SU-DHL-6 (cell line): ENCODE measurements at regions not wholly inside any gene's neighbourhood (a gene's known extent, or its start where the extent isn't known, plus 50 kb on each side); places are given as distances from the start of the nearest gene placed in this dataset.

Experiments
- H2AFZ ChIP-seq: fragments of 200-600 bp; sonication (generic); 2 replicates; pipeline ENCODE4 v1.6.1; 2014; ENCODE audit warnings: low read depth, mild to moderate bottlenecking, moderate library complexity, mixed read lengths, antibody characterized with exemption, low read length; ENCODE audit not compliant: severe bottlenecking
- H3F3A ChIP-seq: fragments of 200-600 bp; shearing (Covaris generic); 2 replicates; pipeline ENCODE4 v1.6.0; 2016; ENCODE audit warnings: antibody characterized with exemption, mild to moderate bottlenecking; ENCODE audit not compliant: insufficient read depth
- H3K27ac ChIP-seq: fragments of 200-600 bp; sonication (generic); 2 replicates; pipeline ENCODE4 v1.5.1; 2016; ENCODE audit warnings: low read depth, mild to moderate bottlenecking, low read length, moderate library complexity, mixed read lengths
- H3K27me3 ChIP-seq: fragments of 200-600 bp; sonication (generic), shearing (Covaris generic); 2 replicates; pipeline ENCODE4 v1.6.0; 2014; ENCODE audit warnings: mild to moderate bottlenecking, low read length
- H3K36me3 ChIP-seq: fragments of 200-600 bp; sonication (generic); 2 replicates; pipeline ENCODE4 v1.6.1; 2014; ENCODE audit warnings: mild to moderate bottlenecking, low read length, mixed read lengths
- H3K4me2 ChIP-seq: fragments of 300-600, 200-600 bp; shearing (Covaris generic), sonication (generic); 2 replicates; pipeline ENCODE4 v1.6.0; 2014; ENCODE audit warnings: low read length, low read depth, mild to moderate bottlenecking; ENCODE audit not compliant: poor library complexity, severe bottlenecking
- H3K4me3 ChIP-seq: fragments of 200-600 bp; sonication (generic); 2 replicates; pipeline ENCODE4 v1.5.1; 2014; ENCODE audit warnings: antibody characterized with exemption, low read length, mild to moderate bottlenecking, mixed read lengths; ENCODE audit not compliant: insufficient read depth, poor library complexity, severe bottlenecking
- H3K79me2 ChIP-seq: fragments of 200-600 bp; sonication (generic); 2 replicates; pipeline ENCODE4 v1.6.1; 2014; ENCODE audit warnings: mild to moderate bottlenecking, low read length, moderate library complexity; ENCODE audit not compliant: insufficient read depth
- H3K9ac ChIP-seq: fragments of 200-600 bp; sonication (generic); 2 replicates; pipeline ENCODE4 v1.7.0; 2014; ENCODE audit warnings: mild to moderate bottlenecking, low read length
- H3K9me2 ChIP-seq: fragments of 200-600 bp; sonication (generic); replicated peaks from 2 replicates; pipeline ENCODE4 v1.6.1; 2014; ENCODE audit warnings: low read length; ENCODE audit not compliant: insufficient read depth
- H3K9me3 ChIP-seq: fragments of 200-600 bp; sonication (generic); 2 replicates; pipeline ENCODE4 v1.6.1; 2014; ENCODE audit warnings: low read length, mixed read lengths; ENCODE audit not compliant: insufficient read depth
- H4K20me1 ChIP-seq: fragments of 200-600 bp; sonication (generic); 2 replicates; pipeline ENCODE4 v1.6.1; 2014; ENCODE audit warnings: low read depth, mild to moderate bottlenecking, antibody characterized with exemption, low read length, moderate library complexity, mixed read lengths
- CTCF ChIP-seq: fragments of 200-600 bp; sonication (generic); IDR thresholded peaks from one replicate; pipeline ENCODE4 v1.5.1; 2017; ENCODE audit warnings: antibody characterized with exemption, mild to moderate bottlenecking, low read length, moderate library complexity; ENCODE audit not compliant: insufficient read depth, poor library complexity, severe bottlenecking
- EZH2phosphoT487 ChIP-seq: fragments of 200-600 bp; sonication (generic), shearing (Covaris generic); conservative IDR thresholded peaks from 2 replicates; pipeline ENCODE4 v1.6.1; 2018; ENCODE audit warnings: mild to moderate bottlenecking, antibody characterized with exemption, low read length, moderate library complexity, mixed read lengths

GRCh38 chr6:33898771-33899170, 95.0 kb upstream of the MLN start:
- no peaks in the 10 kb centered on the region for H4K20me1 ChIP-seq
- H3K27ac ChIP-seq, result no peak overlapping the region
- no peaks in the 10 kb centered on the region for H3K36me3 ChIP-seq
- no peak overlapping the region for H2AFZ ChIP-seq
- no peaks in the 10 kb centered on the region for H3F3A ChIP-seq
- H3K79me2 ChIP-seq, result no peaks in the 10 kb centered on the region
- no peak overlapping the region for H3K4me2 ChIP-seq
- H3K9ac ChIP-seq, result no peak overlapping the region
- H3K9me2 ChIP-seq, result no peaks in the 10 kb centered on the region
- TF ChIP-seq EZH2phosphoT487, result no peak
- TF ChIP-seq CTCF, result no peak
- H3K9me3 ChIP-seq, result no peaks in the 10 kb centered on the region
- H3K27me3 ChIP-seq, result 0 out of 2 replicates have a peak, but pooled peaks cover 6% of the 10 kb centered on the region
- no peak overlapping the region for H3K4me3 ChIP-seq

GRCh38 chr6:33897189-33897780, 93.5 kb upstream of the MLN start:
- no peaks in the 10 kb centered on the region for H3K9me2 ChIP-seq
- H2AFZ ChIP-seq, result no peak overlapping the region
- H4K20me1 ChIP-seq, result no peaks in the 10 kb centered on the region
- TF ChIP-seq EZH2phosphoT487 (no peak), CTCF (no peak)
- H3K4me2 ChIP-seq, result no peak overlapping the region
- no peaks in the 10 kb centered on the region for H3K9me3 ChIP-seq
- H3K9ac ChIP-seq, result no peak overlapping the region
- H3K36me3 ChIP-seq, result no peaks in the 10 kb centered on the region
- H3K4me3 ChIP-seq, result no peak overlapping the region
- H3K79me2 ChIP-seq, result no peaks in the 10 kb centered on the region
- 0 out of 2 replicates have a peak, but pooled peaks cover 6% of the 10 kb centered on the region for H3K27me3 ChIP-seq
- no peak overlapping the region for H3K27ac ChIP-seq
- no peaks in the 10 kb centered on the region for H3F3A ChIP-seq

- H3K36me3 ChIP-seq, result no peaks in the 10 kb centered on the region
These were observed 92.8 kb upstream of the MLN start for GRCh38 chr6:33896391-33897188.

More at GRCh38 chr6:33896391-33897188, 92.8 kb upstream of the MLN start:
- Histone ChIP-seq H3K4me2 (no peak overlapping the region), H3K27ac (no peak overlapping the region), H3K9ac (no peak overlapping the region), H3F3A (no peaks in the 10 kb centered on the region), H3K9me2 (no peaks in the 10 kb centered on the region), H3K27me3 (0 out of 2 replicates have a peak, but pooled peaks cover 6% of the 10 kb centered on the region), H3K9me3 (no peaks in the 10 kb centered on the region), H3K4me3 (no peak overlapping the region), H4K20me1 (no peaks in the 10 kb centered on the region), H3K79me2 (no peaks in the 10 kb centered on the region), H2AFZ (no peak overlapping the region)
- TF ChIP-seq CTCF (no peak), EZH2phosphoT487 (no peak)
